GM21786 (cell line): ENCODE measurements at regions not wholly inside any gene's neighbourhood (a gene's known extent, or its start where the extent isn't known, plus 50 kb on each side); places are given as distances from the start of the nearest gene placed in this dataset.

Source experiments
- ATAC-seq: cut with Tn5 transposase; IDR thresholded peaks from one replicate; pipeline ENCODE4 v1.9.1; 2021; ENCODE audit not compliant: unreplicated experiment

DNA sequence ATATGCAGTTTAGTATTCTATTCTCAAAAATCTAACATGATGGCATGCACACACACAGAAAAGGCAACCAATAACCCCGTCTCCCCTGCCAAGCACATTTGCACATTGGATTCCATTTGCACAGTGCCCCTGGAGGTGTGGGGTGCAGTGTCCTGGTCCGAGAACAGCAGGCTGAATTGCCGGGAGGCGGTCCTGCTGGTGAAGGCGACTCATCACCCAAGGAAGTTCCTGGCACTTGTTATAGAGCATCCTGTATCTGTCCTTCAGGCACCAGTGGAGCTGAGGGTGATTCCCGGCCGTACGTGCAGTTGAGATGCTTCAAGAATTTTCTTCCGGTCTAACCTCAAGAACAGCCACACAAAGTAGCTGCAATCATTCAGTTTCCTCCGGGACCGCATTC is 73.0 kb upstream of the RAB12 start:
- ATAC-seq: no peak

DNA sequence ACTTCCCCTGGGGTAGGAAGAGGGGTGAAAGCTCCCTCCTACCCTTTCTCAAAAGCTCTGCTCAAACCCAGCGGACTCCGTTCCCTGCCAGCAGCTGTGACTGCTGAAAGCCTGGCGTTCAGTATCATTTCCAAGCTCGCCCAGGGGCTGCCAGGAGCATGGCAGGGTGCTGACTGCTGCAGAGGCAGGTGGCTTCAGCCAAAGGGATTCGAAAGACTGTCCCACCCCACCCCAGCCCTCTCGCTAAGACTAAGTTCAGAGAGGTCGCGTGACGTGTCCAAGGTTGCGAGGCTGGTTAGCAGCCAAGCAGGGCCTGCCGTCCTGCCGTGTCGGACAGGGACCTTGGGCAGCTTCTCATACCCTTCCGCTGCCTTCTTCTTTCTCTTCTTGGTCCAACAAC is 72.3 kb upstream of the RAB12 start:
- no peak for ATAC-seq

DNA sequence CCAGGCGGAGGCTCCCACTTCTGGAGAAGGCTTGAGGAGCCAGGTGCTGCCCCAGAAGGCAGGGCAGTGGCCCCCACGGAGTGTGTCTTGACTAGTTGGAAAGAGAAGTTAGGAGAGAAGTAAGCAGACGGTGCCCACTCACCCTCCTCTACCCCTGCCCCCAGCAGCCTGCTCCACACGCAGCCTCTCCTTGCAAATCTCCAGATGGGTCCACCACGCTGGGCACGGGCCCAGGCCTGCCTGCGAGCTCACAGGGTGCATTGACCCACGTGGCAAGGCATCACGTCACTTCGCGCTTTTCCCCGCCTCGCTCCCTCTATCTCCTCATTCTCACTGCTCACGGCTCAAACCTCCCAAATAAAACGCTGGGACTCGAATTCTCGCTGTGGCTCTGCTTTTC is 71.8 kb upstream of the RAB12 start:
- ATAC-seq: no peak

GRCh38 chr18:8538935-8539334 is 70.3 kb upstream of the RAB12 start:
- ATAC-seq: no peak

DNA sequence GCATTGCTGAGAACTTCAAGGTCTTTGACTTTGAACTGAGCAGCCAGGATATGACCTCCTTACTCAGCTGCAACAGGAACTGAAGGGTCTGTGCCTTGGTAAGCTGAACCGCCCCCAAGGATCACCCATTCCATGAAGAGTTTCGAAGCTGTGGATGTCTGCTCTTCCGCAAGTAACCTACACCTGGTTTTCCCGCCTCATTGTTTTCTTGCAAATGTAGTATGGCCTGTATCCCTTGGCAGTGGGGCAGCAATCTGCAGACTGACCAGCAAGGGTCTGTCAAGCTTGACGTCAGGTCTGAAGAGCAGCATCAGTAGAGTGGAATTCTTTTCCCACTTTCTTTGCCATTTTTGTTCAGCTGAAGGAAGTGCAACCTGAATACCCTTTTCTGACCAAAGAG is 62.6 kb upstream of the RAB12 start:
- ATAC-seq: no peak

- no peak for ATAC-seq
These were observed 61.1 kb upstream of the RAB12 start for GRCh38 chr18:8548186-8548585.

DNA sequence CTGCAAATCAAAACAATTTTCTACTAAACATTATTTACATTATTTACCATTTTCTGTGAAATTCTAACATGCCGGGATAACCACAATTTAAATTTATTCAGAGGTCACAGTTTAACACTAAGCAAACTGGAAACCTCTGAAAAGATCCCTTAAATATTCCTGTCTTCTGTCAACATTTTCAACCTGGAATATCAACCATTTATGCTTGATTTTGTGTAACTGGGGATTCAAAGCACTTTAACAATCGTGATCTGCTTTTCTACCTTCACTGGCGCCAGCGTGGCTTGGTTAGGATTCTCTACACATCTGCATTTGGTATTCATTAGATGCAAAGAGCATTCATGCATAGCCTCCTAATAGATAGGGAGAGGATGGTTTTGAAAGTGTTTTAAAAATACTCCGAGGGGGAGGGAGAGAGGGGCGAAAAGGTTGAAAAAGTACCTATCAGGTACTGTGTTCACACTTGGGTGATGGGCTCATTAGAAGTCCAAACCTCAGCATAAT is 59.9 kb upstream of the RAB12 start:
- ATAC-seq: no peak

- ATAC-seq: no peak
These were observed 57.1 kb upstream of the RAB12 start for GRCh38 chr18:8552151-8552550.

GRCh38 chr18:8554354-8554753 is 54.9 kb upstream of the RAB12 start:
- ATAC-seq: no peak

GRCh38 chr18:8556424-8556823 is 52.8 kb upstream of the RAB12 start:
- no peak for ATAC-seq
